DMS114 treated with DMSO at 0.1 percent for 48 hours (cell line): ENCODE measurements at regions not wholly inside any gene's neighbourhood (a gene's known extent, or its start where the extent isn't known, plus 50 kb on each side); places are given as distances from the start of the nearest gene placed in this dataset.
"Not testable (repeated sequence)": the region's sequence is repeated elsewhere in the genome, so short reads cannot be mapped to it uniquely, and the experiment has no call there.

Experiments used
- DNase-seq: peaks from one replicate; lab custom pipeline; 2025; ENCODE audit not compliant: unreplicated experiment; lab: John Stamatoyannopoulos, UW

GRCh38 chr10:60479305-60480020 is 89.8 kb upstream of the ANK3 start:
- no peak for DNase-seq

GRCh38 chr10:60476451-60476850 is 86.8 kb upstream of the ANK3 start:
- DNase-seq: no peak

GRCh38 chr10:60473557-60473956 is 83.9 kb upstream of the ANK3 start:
- DNase-seq: no peak

GRCh38 chr10:60470091-60470490 is 80.4 kb upstream of the ANK3 start:
- DNase-seq: no peak

GRCh38 chr10:60469147-60469546 is 79.5 kb upstream of the ANK3 start:
- not testable (repeated sequence) for DNase-seq

GRCh38 chr10:60467202-60467546 is 77.5 kb upstream of the ANK3 start:
- DNase-seq: no peak

GRCh38 chr10:60466267-60467201 is 76.9 kb upstream of the ANK3 start:
- DNase-seq: no peak

- DNase-seq: no peak
Measured at GRCh38 chr10:60465801-60466200, 76.1 kb upstream of the ANK3 start.

- no peak for DNase-seq
Measured at GRCh38 chr10:60464659-60465058, 75.0 kb upstream of the ANK3 start.

- DNase-seq: no peak
Measured at GRCh38 chr10:60463746-60464145, 74.1 kb upstream of the ANK3 start.

- no peak for DNase-seq
Measured at GRCh38 chr10:60461688-60462087, 72.0 kb upstream of the ANK3 start.

GRCh38 chr10:60459701-60460457 is 70.2 kb upstream of the ANK3 start:
- no peak for DNase-seq

- DNase-seq: no peak
Measured at GRCh38 chr10:60456053-60456452, 66.4 kb upstream of the ANK3 start.

- DNase-seq: no peak
Measured at GRCh38 chr10:60454336-60454735, 64.7 kb upstream of the ANK3 start.

- DNase-seq: no peak
Measured at GRCh38 chr10:60453036-60453435, 63.4 kb upstream of the ANK3 start.

- no peak for DNase-seq
Measured at GRCh38 chr10:60450291-60450690, 60.6 kb upstream of the ANK3 start.

- no peak for DNase-seq
Measured at GRCh38 chr10:60448246-60448645, 58.6 kb upstream of the ANK3 start.

GRCh38 chr10:60446851-60447250 is 57.2 kb upstream of the ANK3 start:
- DNase-seq: no peak

- DNase-seq: no peak
Measured at GRCh38 chr10:60446070-60446833, 56.6 kb upstream of the ANK3 start.

- peak; percentile 46 for DNase-seq
Measured at GRCh38 chr10:60444494-60445064, 54.9 kb upstream of the ANK3 start.

GRCh38 chr10:60443346-60443745 is 53.7 kb upstream of the ANK3 start:
- no peak for DNase-seq
